Lower leg skin (tissue), 4 donors: ENCODE measurements at regions not wholly inside any gene's neighbourhood (a gene's known extent, or its start where the extent isn't known, plus 50 kb on each side); places are given as distances from the start of the nearest gene placed in this dataset.

ENCODE experiments used
- DNase-seq, 2 donors: peaks; one replicate each; pipeline ENCODE4 v3.0.0-alpha.2; 2019; ENCODE audit warnings: low spot score in 2 of 2
- H3K4me3 ChIP-seq: fragments of 200-600 bp; sonication (generic); 2 replicates; pipeline ENCODE4 v1.5.1; 2017; ENCODE audit warnings: mild to moderate bottlenecking, low read depth; ENCODE audit not compliant: poor library complexity, severe bottlenecking
- CTCF ChIP-seq, 3 donors: fragments of 450-650 bp; IDR thresholded peaks; one replicate each; pipeline ENCODE4 v1.5.1; 2016; ENCODE audit warnings: antibody characterized with exemption in 3 of 3, mild to moderate bottlenecking in 3 of 3, moderate library complexity in 2 of 3
- POLR2A ChIP-seq, 2 donors: fragments of 450-650 bp; IDR thresholded peaks; one replicate each; pipeline ENCODE4 v1.6.1; 2016 to 2017; ENCODE audit warnings: antibody characterized with exemption in 2 of 2, mild to moderate bottlenecking in 1 of 2, moderate library complexity in 1 of 2
- WGBS, 2 donors: methylation state at CpG; one replicate each; pipeline ENCODE4 v1.1.5; 2018; 5-methylcytosine and 5-hydroxymethylcytosine counted together
- intact Hi-C: fragments of 100-400 bp; cut with DNase I; formaldehyde crosslinking; loops from one replicate; pipeline ENCODE4 v1.15.0; 2023; ENCODE audit warnings: low total_unique reads

GRCh38 chr2:123116595-123116994 lies 908.5 kb upstream of the CNTNAP5 start:
- intact Hi-C loops = no loop called here
- no peak for DNase-seq
- 76 to 77% methylated on average over 3 of the region's 3 CpGs for WGBS, 2 donors
- no peak for TF ChIP-seq CTCF (IDR thresholded peaks at IDR 0.05)
- TF ChIP-seq POLR2A (IDR thresholded peaks at IDR 0.05) = no peak
- no peak overlapping the region for H3K4me3 ChIP-seq

GRCh38 chr2:123127236-123127635 lies 897.9 kb upstream of the CNTNAP5 start:
- no peak overlapping the region for H3K4me3 ChIP-seq
- TF ChIP-seq CTCF (IDR thresholded peaks at IDR 0.05) = no peak
- no peak for TF ChIP-seq POLR2A (IDR thresholded peaks at IDR 0.05)
- DNase-seq = no peak
- intact Hi-C loops = no loop called here
- WGBS, 2 donors = 61 to 62% methylated on average over 3 of the region's 3 CpGs

- intact Hi-C loops = no loop called here
- TF ChIP-seq CTCF (IDR thresholded peaks at IDR 0.05) = no peak
- no peak for TF ChIP-seq POLR2A (IDR thresholded peaks at IDR 0.05)
- DNase-seq = no peak
- WGBS, 2 donors = 30 to 39% methylated on average over 1 of the region's 1 CpG
- no peak overlapping the region for H3K4me3 ChIP-seq
Measured at GRCh38 chr2:123128951-123129350, 896.1 kb upstream of the CNTNAP5 start.

- no peak for TF ChIP-seq POLR2A (IDR thresholded peaks at IDR 0.05)
- TF ChIP-seq CTCF (IDR thresholded peaks at IDR 0.05) = no peak
- no peak overlapping the region for H3K4me3 ChIP-seq
- DNase-seq = no peak
- intact Hi-C loops = no loop called here
- 70 to 72% methylated on average over 4 of the region's 4 CpGs for WGBS, 2 donors
Measured at GRCh38 chr2:123136419-123136818, 888.7 kb upstream of the CNTNAP5 start.

GRCh38 chr2:123144082-123144481 lies 881.0 kb upstream of the CNTNAP5 start:
- intact Hi-C loops = no loop called here
- no peak for DNase-seq
- TF ChIP-seq CTCF (IDR thresholded peaks at IDR 0.05) (no peak), POLR2A (IDR thresholded peaks at IDR 0.05) (no peak)
- 72 to 78% methylated on average over 1 of the region's 1 CpG for WGBS, 2 donors
- H3K4me3 ChIP-seq = no peak overlapping the region

- H3K4me3 ChIP-seq = no peak overlapping the region
- intact Hi-C loops = no loop called here
- WGBS, 2 donors = 50 to 65% methylated on average over 1 of the region's 1 CpG
- TF ChIP-seq CTCF (IDR thresholded peaks at IDR 0.05) (no peak), POLR2A (IDR thresholded peaks at IDR 0.05) (no peak)
- no peak for DNase-seq
Measured at GRCh38 chr2:123153041-123153440, 872.0 kb upstream of the CNTNAP5 start.
